ENCODE measurements at regions not wholly inside any gene's neighbourhood (a gene's known extent, or its start where the extent isn't known, plus 50 kb on each side); places are given as distances from the start of the nearest gene placed in this dataset.

DNA sequence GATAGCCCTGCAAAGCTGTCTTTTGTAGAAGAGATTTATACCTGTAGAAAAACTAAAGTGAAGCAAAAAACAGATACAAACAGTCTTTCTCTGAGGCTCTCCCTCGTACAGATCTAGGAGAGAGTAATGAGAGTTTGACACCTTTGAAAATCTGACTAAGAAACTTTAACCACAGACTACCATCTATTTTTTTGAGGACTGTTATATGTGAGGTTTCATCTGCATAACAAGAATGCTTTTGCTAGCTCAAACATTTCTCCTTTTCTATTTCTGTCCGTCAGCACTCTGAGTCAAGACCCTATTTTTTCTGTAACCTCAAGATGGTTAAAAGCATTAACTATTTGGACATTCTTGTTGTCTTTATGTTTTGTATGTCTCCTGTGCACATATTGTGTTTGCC is 193.0 kb downstream of the BTBD3 start:
- H3K27ac Mint-ChIP-seq: no peak overlapping the region
- WGBS (ENCODE audit: insufficient coverage): no CpG with 5 or more reads among the region's 2 CpGs

DNA sequence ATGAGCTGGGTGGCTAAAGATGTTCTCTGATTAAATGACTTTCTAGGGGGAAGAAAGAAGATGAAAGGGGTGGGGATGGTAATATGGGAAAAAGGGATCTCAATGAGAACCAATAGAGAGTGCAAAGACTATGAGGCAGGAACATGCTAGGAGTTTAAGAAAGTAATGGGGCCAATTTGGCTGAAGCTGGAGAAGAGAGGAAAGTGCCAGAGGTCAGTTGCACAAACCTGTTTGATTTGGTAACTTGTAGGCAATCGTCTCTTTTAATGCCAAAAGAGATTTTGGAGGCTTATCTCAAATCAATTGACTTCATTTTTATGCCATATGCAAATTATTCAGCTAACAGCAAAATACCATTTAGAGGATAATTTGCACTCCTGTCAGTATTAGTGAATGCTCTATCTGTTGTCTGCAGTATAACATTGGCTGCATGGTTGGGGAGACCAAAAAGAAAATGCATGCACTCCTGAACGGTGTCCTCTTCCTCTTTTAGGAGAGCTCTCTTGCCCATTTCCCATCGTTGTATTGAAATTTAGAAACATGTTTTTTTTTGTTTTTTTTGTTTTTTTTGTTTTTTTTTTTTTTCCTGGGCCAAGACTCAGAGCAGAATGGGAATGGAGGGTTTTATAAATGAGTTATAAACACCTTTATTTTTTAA is 193.9 kb downstream of the BTBD3 start:
- Histone ChIP-seq H3K9me3 (replicated peaks in 1 of 2; ENCODE audit: control insufficient read depth in 1 of 2, insufficient read depth in 1 of 2, low read length in 2 of 2) (peaks cover 0 to 7% of the 10 kb centered on the region in 2 donors), H3K36me3 (replicated peaks in 1 of 2; ENCODE audit: control insufficient read depth in 1 of 2, insufficient read depth in 2 of 2, low read length in 2 of 2) (no peaks in the 10 kb centered on the region), H3K27ac (ENCODE audit: low read depth in 1 of 2, low read length in 2 of 2) (no peak overlapping the region), H3K4me3 (replicated peaks in 1 of 3; ENCODE audit: low read depth in 2 of 3, low read length in 3 of 3) (no peak overlapping the region), H3K4me1 (ENCODE audit: control insufficient read depth in 1 of 2, insufficient read depth in 2 of 2, low read length in 2 of 2) (no peaks in the 10 kb centered on the region), H3K4me2 (replicated peaks; ENCODE audit: extremely low read depth, low read length, poor library complexity, severe bottlenecking) (no peak overlapping the region), H3K79me2 (ENCODE audit: insufficient read depth, low read length) (no peaks in the 10 kb centered on the region), H4K20me1 (ENCODE audit: insufficient read depth, low read length) (no peaks in the 10 kb centered on the region), H3K27me3 (ENCODE audit: control insufficient read depth in 2 of 2, insufficient read depth in 2 of 2, low read length in 2 of 2) (no peaks in the 10 kb centered on the region), H3K9ac (ENCODE audit: insufficient read depth, low read length, poor library complexity, severe bottlenecking) (no peak overlapping the region), H2AFZ (ENCODE audit: insufficient read depth, low read depth, low read length, poor library complexity, severe bottlenecking) (no peak overlapping the region)
- Mint-ChIP-seq H3K27me3 (ENCODE audit: low read depth in 3 of 3) (peaks cover 0 to 3% (median 0%) of the 10 kb centered on the region in 3 donors), H3K4me3 (no peak overlapping the region), H3K9me3 (peaks cover 0 to 10% (median 2%) of the 10 kb centered on the region in 7 donors), H3K4me1 (peaks cover 2% of the 10 kb centered on the region), H3K27ac (no peak overlapping the region), H3K36me3 (no peaks in the 10 kb centered on the region)
- DNase-seq: no peak
- TF ChIP-seq, protein P1, sequence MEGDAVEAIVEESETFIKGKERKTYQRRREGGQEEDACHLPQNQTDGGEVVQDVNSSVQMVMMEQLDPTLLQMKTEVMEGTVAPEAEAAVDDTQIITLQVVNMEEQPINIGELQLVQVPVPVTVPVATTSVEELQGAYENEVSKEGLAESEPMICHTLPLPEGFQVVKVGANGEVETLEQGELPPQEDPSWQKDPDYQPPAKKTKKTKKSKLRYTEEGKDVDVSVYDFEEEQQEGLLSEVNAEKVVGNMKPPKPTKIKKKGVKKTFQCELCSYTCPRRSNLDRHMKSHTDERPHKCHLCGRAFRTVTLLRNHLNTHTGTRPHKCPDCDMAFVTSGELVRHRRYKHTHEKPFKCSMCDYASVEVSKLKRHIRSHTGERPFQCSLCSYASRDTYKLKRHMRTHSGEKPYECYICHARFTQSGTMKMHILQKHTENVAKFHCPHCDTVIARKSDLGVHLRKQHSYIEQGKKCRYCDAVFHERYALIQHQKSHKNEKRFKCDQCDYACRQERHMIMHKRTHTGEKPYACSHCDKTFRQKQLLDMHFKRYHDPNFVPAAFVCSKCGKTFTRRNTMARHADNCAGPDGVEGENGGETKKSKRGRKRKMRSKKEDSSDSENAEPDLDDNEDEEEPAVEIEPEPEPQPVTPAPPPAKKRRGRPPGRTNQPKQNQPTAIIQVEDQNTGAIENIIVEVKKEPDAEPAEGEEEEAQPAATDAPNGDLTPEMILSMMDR (IDR thresholded peaks at IDR 0.05): no peak
- no CpG with 5 or more reads among the region's 3 CpGs for WGBS (ENCODE audit: insufficient coverage)
- intact Hi-C loops (cut with micrococcal nuclease): no loop called here

More for the DNA sequence above, 193.0 kb downstream of the BTBD3 start:
- Histone ChIP-seq H2AFZ (ENCODE audit: insufficient read depth, low read depth, low read length, poor library complexity, severe bottlenecking) (no peak overlapping the region), H3K36me3 (replicated peaks in 1 of 2; ENCODE audit: control insufficient read depth in 1 of 2, insufficient read depth in 2 of 2, low read length in 2 of 2) (no peaks in the 10 kb centered on the region), H3K9ac (ENCODE audit: insufficient read depth, low read length, poor library complexity, severe bottlenecking) (no peak overlapping the region), H3K27me3 (ENCODE audit: control insufficient read depth in 2 of 2, insufficient read depth in 2 of 2, low read length in 2 of 2) (no peaks in the 10 kb centered on the region), H3K4me1 (ENCODE audit: control insufficient read depth in 1 of 2, insufficient read depth in 2 of 2, low read length in 2 of 2) (no peaks in the 10 kb centered on the region), H3K79me2 (ENCODE audit: insufficient read depth, low read length) (no peaks in the 10 kb centered on the region), H3K9me3 (replicated peaks in 1 of 2; ENCODE audit: control insufficient read depth in 1 of 2, insufficient read depth in 1 of 2, low read length in 2 of 2) (peaks cover 0 to 7% of the 10 kb centered on the region in 2 donors), H3K4me2 (replicated peaks; ENCODE audit: extremely low read depth, low read length, poor library complexity, severe bottlenecking) (no peak overlapping the region), H4K20me1 (ENCODE audit: insufficient read depth, low read length) (no peaks in the 10 kb centered on the region), H3K27ac (ENCODE audit: low read depth in 1 of 2, low read length in 2 of 2) (no peak overlapping the region), H3K4me3 (replicated peaks in 1 of 3; ENCODE audit: low read depth in 2 of 3, low read length in 3 of 3) (no peak overlapping the region)
- intact Hi-C loops (cut with micrococcal nuclease): no loop called here
- Mint-ChIP-seq H3K4me3 (no peak overlapping the region), H3K4me1 (peaks cover 2% of the 10 kb centered on the region), H3K36me3 (no peaks in the 10 kb centered on the region), H3K9me3 (peaks cover 0 to 11% (median 2%) of the 10 kb centered on the region in 7 donors), H3K27me3 (ENCODE audit: low read depth in 3 of 3) (peaks cover 0 to 3% (median 0%) of the 10 kb centered on the region in 3 donors)
- no peak for DNase-seq
- TF ChIP-seq, protein P1 (IDR thresholded peaks at IDR 0.05): no peak

Measured in CD14-positive monocyte (primary cell).